H9 (cell line): ENCODE measurements at regions not wholly inside any gene's neighbourhood (a gene's known extent, or its start where the extent isn't known, plus 50 kb on each side); places are given as distances from the start of the nearest gene placed in this dataset.

Experiments used
- DNase-seq: peaks from one replicate; pipeline ENCODE4 v3.0.0-alpha.2; 2017
- H2AFZ ChIP-seq: one replicate; pipeline ENCODE4 v1.6.1; 2013; ENCODE audit warnings: mild to moderate bottlenecking, low read length, control low read depth, moderate library complexity
- H2AK5ac ChIP-seq: 2 replicates; pipeline ENCODE4 v1.6.1; 2013; ENCODE audit warnings: low read length, control low read depth, mixed read lengths; ENCODE audit not compliant: insufficient read length
- H2BK120ac ChIP-seq: one replicate; pipeline ENCODE4 v1.6.1; 2013; ENCODE audit warnings: low read depth, mild to moderate bottlenecking, low read length, control low read depth, inconsistent platforms; ENCODE audit not compliant: poor library complexity, severe bottlenecking
- H2BK12ac ChIP-seq: 2 replicates; pipeline ENCODE4 v1.6.1; 2013; ENCODE audit warnings: low read length, control low read depth, mixed read lengths, low read depth; ENCODE audit not compliant: insufficient read length
- H2BK15ac ChIP-seq: 2 replicates; pipeline ENCODE4 v1.6.1; 2013; ENCODE audit warnings: low read depth, low read length, control low read depth
- H2BK20ac ChIP-seq: one replicate; pipeline ENCODE4 v1.6.1; 2013; ENCODE audit warnings: low read depth, mild to moderate bottlenecking, low read length, control low read depth, inconsistent platforms; ENCODE audit not compliant: poor library complexity, severe bottlenecking
- H2BK5ac ChIP-seq: 2 replicates; pipeline ENCODE4 v1.6.1; 2013; ENCODE audit warnings: low read length, control low read depth, mixed read lengths; ENCODE audit not compliant: insufficient read length
- H3K14ac ChIP-seq: 2 replicates; pipeline ENCODE4 v1.6.1; 2013; ENCODE audit warnings: low read length, control low read depth; ENCODE audit not compliant: insufficient read depth
- H3K18ac ChIP-seq: 2 replicates; pipeline ENCODE4 v1.6.1; 2013; ENCODE audit warnings: low read depth, mild to moderate bottlenecking, mixed read lengths, low read length, control low read depth; ENCODE audit not compliant: insufficient read length
- H3K23ac ChIP-seq: 2 replicates; pipeline ENCODE4 v1.6.1; 2013; ENCODE audit warnings: low read length, control low read depth, mixed read lengths, low read depth; ENCODE audit not compliant: insufficient read length
- H3K23me2 ChIP-seq: 2 replicates; pipeline ENCODE4 v1.6.1; 2013; ENCODE audit warnings: low read depth, mild to moderate bottlenecking, mixed read lengths, low read length, control low read depth; ENCODE audit not compliant: insufficient read length, poor library complexity, severe bottlenecking
- H3K27ac ChIP-seq: 2 replicates; pipeline ENCODE4 v1.5.1; 2013; ENCODE audit warnings: low read length, control low read depth, mixed read lengths, low read depth; ENCODE audit not compliant: insufficient read length
- H3K27me3 ChIP-seq: 2 replicates; pipeline ENCODE4 v1.6.1; 2013; ENCODE audit warnings: low read length, control low read depth, inconsistent platforms; ENCODE audit not compliant: insufficient read depth
- H3K4ac ChIP-seq: 2 replicates; pipeline ENCODE4 v1.6.1; 2013; ENCODE audit warnings: low read depth, mild to moderate bottlenecking, control low read depth, inconsistent platforms, low read length, moderate library complexity
- H3K4me1 ChIP-seq: 2 replicates; pipeline ENCODE4 v1.6.1; 2013; ENCODE audit warnings: low read length, control low read depth, inconsistent platforms; ENCODE audit not compliant: insufficient read depth
- H3K4me2 ChIP-seq: 2 replicates; pipeline ENCODE4 v1.6.1; 2013; ENCODE audit warnings: low read length, control low read depth, mixed read lengths; ENCODE audit not compliant: insufficient read length, insufficient read depth
- H3K56ac ChIP-seq: 2 replicates; pipeline ENCODE4 v1.6.1; 2013; ENCODE audit warnings: low read depth, mild to moderate bottlenecking, mixed read lengths, low read length, control low read depth; ENCODE audit not compliant: insufficient read length
- H3K79me1 ChIP-seq: 2 replicates; pipeline ENCODE4 v1.6.1; 2013; ENCODE audit warnings: low read depth, mild to moderate bottlenecking, moderate library complexity, low read length, control low read depth, inconsistent platforms; ENCODE audit not compliant: insufficient read depth, poor library complexity, severe bottlenecking
- H3K79me2 ChIP-seq: 2 replicates; pipeline ENCODE4 v1.6.1; 2013; ENCODE audit warnings: low read length, control low read depth, inconsistent platforms; ENCODE audit not compliant: insufficient read depth
- H3K9ac ChIP-seq: 2 replicates; pipeline ENCODE4 v1.6.1; 2013; ENCODE audit warnings: low read length, control low read depth, mixed read lengths; ENCODE audit not compliant: insufficient read length; ENCODE audit errors: extremely low read depth
- H3K9me3 ChIP-seq: one replicate; pipeline ENCODE4 v1.6.1; 2013; ENCODE audit warnings: low read depth, low read length, inconsistent platforms; ENCODE audit not compliant: control insufficient read depth
- H3T11ph ChIP-seq: one replicate; pipeline ENCODE4 v1.6.1; 2013; ENCODE audit warnings: mild to moderate bottlenecking, low read length, control low read depth, inconsistent platforms
- H4K20me1 ChIP-seq: one replicate; pipeline ENCODE4 v1.6.1; 2013; ENCODE audit not compliant: control insufficient read depth, insufficient read length, insufficient read depth
- H4K5ac ChIP-seq: 2 replicates; pipeline ENCODE4 v1.6.1; 2013; ENCODE audit warnings: low read depth, mild to moderate bottlenecking, mixed read lengths, low read length, control low read depth; ENCODE audit not compliant: insufficient read length
- H4K8ac ChIP-seq: replicated peaks from 2 replicates; pipeline ENCODE4 v1.6.1; 2013; ENCODE audit warnings: low read length, control low read depth, mixed read lengths, low read depth; ENCODE audit not compliant: insufficient read length
- H4K91ac ChIP-seq: 2 replicates; pipeline ENCODE4 v1.6.1; 2013; ENCODE audit warnings: low read depth, mild to moderate bottlenecking, moderate library complexity, mixed read lengths, low read length, control low read depth; ENCODE audit not compliant: insufficient read length
- H3K27ac Mint-ChIP-seq, 3 experiments: 2 replicates in 2 of 3; 3 replicates in 1 of 3; pipeline ENCODE4 v1.8.0; 2020 to 2021; ENCODE audit warnings: mixed read lengths in 3 of 3, mild to moderate bottlenecking in 1 of 3, moderate library complexity in 1 of 3
- H3K27me3 Mint-ChIP-seq: 2 replicates; pipeline ENCODE4 v1.8.0; 2021; ENCODE audit warnings: low read depth, mild to moderate bottlenecking, moderate library complexity, mixed read lengths
- H3K36me3 Mint-ChIP-seq, 3 experiments: 2 replicates in 2 of 3; 3 replicates in 1 of 3; pipeline ENCODE4 v1.8.0; 2020 to 2021; ENCODE audit warnings: low read depth in 3 of 3, mixed read lengths in 3 of 3; ENCODE audit not compliant: insufficient read depth in 1 of 3
- H3K4me1 Mint-ChIP-seq, 2 experiments: 2 replicates each; pipeline ENCODE4 v1.8.0; 2020; ENCODE audit warnings: mixed read lengths in 2 of 2
- H3K4me3 Mint-ChIP-seq, 2 experiments: 2 replicates in 1 of 2; 3 replicates in 1 of 2; pipeline ENCODE4 v1.8.0; 2020 to 2021; ENCODE audit warnings: mild to moderate bottlenecking in 2 of 2, mixed read lengths in 2 of 2, moderate library complexity in 1 of 2
- H3K9me3 Mint-ChIP-seq, 2 experiments: 2 replicates in 1 of 2; 3 replicates in 1 of 2; pipeline ENCODE4 v1.8.0; 2020; ENCODE audit warnings: mild to moderate bottlenecking in 2 of 2, mixed read lengths in 2 of 2, moderate library complexity in 1 of 2
- CTCF ChIP-seq: fragments of 200-600 bp; sonication (generic); conservative IDR thresholded peaks from 3 replicates; pipeline ENCODE4 v1.8.0; 2021; ENCODE audit warnings: antibody characterized with exemption, mild to moderate bottlenecking
- WGBS: extraction: QIAGEN DNeasy Blood & Tissue Kit; methylation state at CpG from one replicate; pipeline ENCODE4 v1.1.7; 2013; ENCODE audit warnings: missing lambda C conversion rate, low lambda C conversion rate, mixed read lengths; ENCODE audit not compliant: insufficient read length; ENCODE audit errors: extremely low coverage; 5-methylcytosine and 5-hydroxymethylcytosine counted together

- no peaks in the 10 kb centered on the region for H3K9me3 ChIP-seq
- WGBS, result no CpG with 5 or more reads among the region's 25 CpGs
- no peak overlapping the region for H3K14ac ChIP-seq
- H3K18ac ChIP-seq, result no peak overlapping the region
- DNase-seq, result no peak
- H2BK15ac ChIP-seq, result no peak overlapping the region
- no peak overlapping the region for H2BK20ac ChIP-seq
- no peak overlapping the region for H2AK5ac ChIP-seq
- H2BK5ac ChIP-seq, result no peak overlapping the region
- no peaks in the 10 kb centered on the region for H3K79me2 ChIP-seq
- H3K79me1 ChIP-seq, result no peaks in the 10 kb centered on the region
- H2BK120ac ChIP-seq, result no peak overlapping the region
- Mint-ChIP-seq H3K9me3 (no peaks in the 10 kb centered on the region), H3K4me3 (no peak overlapping the region), H3K27me3 (peaks cover 5% of the 10 kb centered on the region), H3K4me1 (peaks cover 22 to 35% of the 10 kb centered on the region in 2 experiments), H3K27ac (no peak overlapping the region), H3K36me3 (no peaks in the 10 kb centered on the region)
- H4K91ac ChIP-seq, result no peak overlapping the region
- no peaks in the 10 kb centered on the region for H3K27me3 ChIP-seq
- H3K4ac ChIP-seq, result no peak overlapping the region
- no peak overlapping the region for H3K9ac ChIP-seq
- H2AFZ ChIP-seq, result no peak overlapping the region
- H2BK12ac ChIP-seq, result no peak overlapping the region
- no peak overlapping the region for H3K56ac ChIP-seq
- no peaks in the 10 kb centered on the region; the same call in 1 of the 2 replicates for H3K4me1 ChIP-seq
- H3K23ac ChIP-seq, result no peak overlapping the region
- H3K27ac ChIP-seq, result no peak overlapping the region
- no peak overlapping the region for H4K8ac ChIP-seq
- no peak for TF ChIP-seq CTCF
- H3T11ph ChIP-seq, result no peak overlapping the region
- H4K5ac ChIP-seq, result no peak overlapping the region
- H4K20me1 ChIP-seq, result no peaks in the 10 kb centered on the region
- peaks cover 3% of the 10 kb centered on the region for H3K23me2 ChIP-seq
- no peak overlapping the region for H3K4me2 ChIP-seq
Observed at GRCh38 chr22:49656291-49656851, 171.3 kb downstream of the BRD1 start.
